ENCODE measurements at regions not wholly inside any gene's neighbourhood (a gene's known extent, or its start where the extent isn't known, plus 50 kb on each side); places are given as distances from the start of the nearest gene placed in this dataset.

- no peak for TF ChIP-seq CTCF (IDR thresholded peaks at IDR 0.05)
- no peak for TF ChIP-seq POLR2A (IDR thresholded peaks at IDR 0.05)
Observed at GRCh38 chr10:36351159-36351558, 709.1 kb upstream of the FZD8 start.
